ENCODE measurements at regions not wholly inside any gene's neighbourhood (a gene's known extent, or its start where the extent isn't known, plus 50 kb on each side); places are given as distances from the start of the nearest gene placed in this dataset.
"Not testable (repeated sequence)": the region's sequence is repeated elsewhere in the genome, so short reads cannot be mapped to it uniquely, and the experiment has no call there.

- DNase-seq (ENCODE audit: low read depth in 2 of 2, low spot score in 1 of 2), result not testable (repeated sequence)
Observed at GRCh38 chr9:65421486-65421885, 136.5 kb upstream of the FOXD4L5 start.

GRCh38 chr9:65420771-65421170, 135.8 kb upstream of the FOXD4L5 start:
- DNase-seq (ENCODE audit: low read depth in 2 of 2, low spot score in 1 of 2), result no peak

GRCh38 chr9:65418966-65419365, 134.0 kb upstream of the FOXD4L5 start:
- DNase-seq (ENCODE audit: low read depth in 2 of 2, low spot score in 1 of 2), result not testable (repeated sequence)

GRCh38 chr9:65416948-65417347, 131.9 kb upstream of the FOXD4L5 start:
- DNase-seq (ENCODE audit: low read depth in 2 of 2, low spot score in 1 of 2), result not testable (repeated sequence)

- DNase-seq (ENCODE audit: low read depth in 2 of 2, low spot score in 1 of 2), result not testable (repeated sequence)
Observed at GRCh38 chr9:65414249-65414648, 129.2 kb upstream of the FOXD4L5 start.

GRCh38 chr9:65413371-65413770, 128.4 kb upstream of the FOXD4L5 start:
- DNase-seq (ENCODE audit: low read depth in 2 of 2, low spot score in 1 of 2), result not testable (repeated sequence)

GRCh38 chr9:65411901-65412300, 126.9 kb upstream of the FOXD4L5 start:
- DNase-seq (ENCODE audit: low read depth in 2 of 2, low spot score in 1 of 2), result no peak

- no peak for DNase-seq (ENCODE audit: low read depth in 2 of 2, low spot score in 1 of 2)
Observed at GRCh38 chr9:65411336-65411735, 126.3 kb upstream of the FOXD4L5 start.

GRCh38 chr9:65410926-65411325, 125.9 kb upstream of the FOXD4L5 start:
- DNase-seq (ENCODE audit: low read depth in 2 of 2, low spot score in 1 of 2), result no peak

GRCh38 chr9:65409471-65409980, 124.5 kb upstream of the FOXD4L5 start:
- no peak for DNase-seq (ENCODE audit: low read depth in 2 of 2, low spot score in 1 of 2)

GRCh38 chr9:65408806-65409205, 123.8 kb upstream of the FOXD4L5 start:
- not testable (repeated sequence) for DNase-seq (ENCODE audit: low read depth in 2 of 2, low spot score in 1 of 2)

GRCh38 chr9:65406625-65407024, 121.6 kb upstream of the FOXD4L5 start:
- DNase-seq (ENCODE audit: low read depth in 2 of 2, low spot score in 1 of 2), result not testable (repeated sequence)

GRCh38 chr9:65405766-65406165, 120.8 kb upstream of the FOXD4L5 start:
- DNase-seq (ENCODE audit: low read depth in 2 of 2, low spot score in 1 of 2), result not testable (repeated sequence)

GRCh38 chr9:65405253-65405652, 120.2 kb upstream of the FOXD4L5 start:
- no peak for DNase-seq (ENCODE audit: low read depth in 2 of 2, low spot score in 1 of 2)

- no peak for DNase-seq (ENCODE audit: low read depth in 2 of 2, low spot score in 1 of 2)
Observed at GRCh38 chr9:65404232-65405006, 119.4 kb upstream of the FOXD4L5 start.

GRCh38 chr9:65403721-65404120, 118.7 kb upstream of the FOXD4L5 start:
- no peak for DNase-seq (ENCODE audit: low read depth in 2 of 2, low spot score in 1 of 2)

GRCh38 chr9:65403072-65403471, 118.1 kb upstream of the FOXD4L5 start:
- DNase-seq (ENCODE audit: low read depth in 2 of 2, low spot score in 1 of 2), result not testable (repeated sequence)

- not testable (repeated sequence) for DNase-seq (ENCODE audit: low read depth in 2 of 2, low spot score in 1 of 2)
Observed at GRCh38 chr9:65402206-65402870, 117.3 kb upstream of the FOXD4L5 start.

- DNase-seq (ENCODE audit: low read depth in 2 of 2, low spot score in 1 of 2), result not testable (repeated sequence)
Observed at GRCh38 chr9:65401456-65402045, 116.5 kb upstream of the FOXD4L5 start.

- no peak for DNase-seq (ENCODE audit: low read depth in 2 of 2, low spot score in 1 of 2)
Observed at GRCh38 chr9:65400886-65401285, 115.9 kb upstream of the FOXD4L5 start.

GRCh38 chr9:65397763-65398719, 113.0 kb upstream of the FOXD4L5 start:
- not testable (repeated sequence) for DNase-seq (ENCODE audit: low read depth in 2 of 2, low spot score in 1 of 2)
